SK-N-SH (cell line): ENCODE measurements at regions not wholly inside any gene's neighbourhood (a gene's known extent, or its start where the extent isn't known, plus 50 kb on each side); places are given as distances from the start of the nearest gene placed in this dataset.

Experiments used
- CTCF ChIA-PET: fragments of 300-600, 350-600 bp; formaldehyde crosslinking; extraction: SDS; loops from one replicate; lab custom pipeline; 2021; lab: Yijun Ruan, JAX
- POLR2A ChIA-PET: fragments of 350-600 bp; sonication (Branson Sonifier 250); formaldehyde crosslinking; extraction: SDS; loops from one replicate; lab custom pipeline; 2020; ENCODE audit warnings: antibody characterized with exemption, inconsistent platforms; lab: Yijun Ruan, JAX
- DNase-seq: peaks from one replicate; pipeline ENCODE4 v3.0.0; 2012
- H2AFZ ChIP-seq: fragments of 200-600 bp; sonication (generic); 2 replicates; pipeline ENCODE4 v1.8.1; 2016; ENCODE audit warnings: antibody characterized with exemption, mild to moderate bottlenecking, low read depth
- H3F3A ChIP-seq: fragments of 200-600 bp; sonication (generic); replicated peaks from 2 replicates; pipeline ENCODE3; 2016; ENCODE audit warnings: antibody characterized with exemption, mild to moderate bottlenecking; ENCODE audit not compliant: insufficient read depth
- H3K27ac ChIP-seq, 2 experiments: fragments of 200-500 bp in 1 of 2; fragments of 200-600 bp in 1 of 2; sonication (Bioruptor generic) in 1 of 2; sonication (generic), shearing (Covaris generic) in 1 of 2; 2 replicates each; pipeline versions ENCODE4 v1.5.1 to v1.6.1; 2014 to 2016; ENCODE audit warnings: low read depth in 2 of 2, inconsistent platforms in 1 of 2, low read length in 1 of 2, mild to moderate bottlenecking in 1 of 2, mixed read lengths in 1 of 2
- H3K27me3 ChIP-seq: fragments of 200-600 bp; sonication (generic), shearing (Covaris generic); 2 replicates; pipeline ENCODE4 v1.6.1; 2016; ENCODE audit warnings: mixed run types; ENCODE audit not compliant: insufficient read depth
- H3K36me3 ChIP-seq, 2 experiments: fragments of 200-500 bp in 1 of 2; fragments of 200-600 bp in 1 of 2; sonication (Bioruptor generic) in 1 of 2; sonication (generic) in 1 of 2; replicated peaks in 1 of 2; 2 replicates each; pipeline versions ENCODE3 to v1.5.1; 2014 to 2016; ENCODE audit warnings: low read length in 1 of 2, mild to moderate bottlenecking in 1 of 2; ENCODE audit not compliant: insufficient read depth in 2 of 2, control insufficient read depth in 1 of 2
- H3K4me1 ChIP-seq, 2 experiments: fragments of 200-500 bp in 1 of 2; fragments of 200-600 bp in 1 of 2; sonication (Bioruptor generic) in 1 of 2; sonication (generic), shearing (Covaris generic) in 1 of 2; 2 replicates each; pipeline versions ENCODE4 v1.5.1 to v1.6.1; 2014 to 2016; ENCODE audit warnings: low read depth in 1 of 2, low read length in 1 of 2, mixed run types in 1 of 2; ENCODE audit not compliant: insufficient read depth in 2 of 2, control insufficient read depth in 1 of 2
- H3K4me2 ChIP-seq: fragments of 200-600 bp; sonication (generic), shearing (Covaris generic); 2 replicates; pipeline ENCODE4 v1.6.1; 2017; ENCODE audit warnings: mixed run types
- H3K4me3 ChIP-seq, 2 experiments: fragments of 200-500 bp in 1 of 2; fragments of 200-600 bp in 1 of 2; sonication (Bioruptor generic) in 1 of 2; sonication (generic), shearing (Covaris generic) in 1 of 2; 2 replicates each; pipeline versions ENCODE4 v1.5.1 to v1.8.1; 2014 to 2016; ENCODE audit warnings: low read depth in 2 of 2, inconsistent platforms in 1 of 2, low read length in 1 of 2, mild to moderate bottlenecking in 1 of 2, mixed read lengths in 1 of 2, moderate library complexity in 1 of 2
- H3K79me2 ChIP-seq: fragments of 200-600 bp; sonication (generic); 2 replicates; pipeline ENCODE4 v1.8.1; 2017; ENCODE audit warnings: mild to moderate bottlenecking; ENCODE audit not compliant: insufficient read depth
- H3K9ac ChIP-seq: fragments of 200-600 bp; sonication (generic); 2 replicates; pipeline ENCODE4 v1.6.1; 2017; ENCODE audit warnings: mixed run types
- H3K9me2 ChIP-seq: fragments of 200-600 bp; sonication (generic); 2 replicates; pipeline ENCODE4 v1.6.1; 2017; ENCODE audit warnings: mixed run types
- H3K9me3 ChIP-seq: fragments of 200-600 bp; sonication (generic); 2 replicates; pipeline ENCODE4 v1.6.1; 2017; ENCODE audit warnings: mixed run types, mild to moderate bottlenecking, moderate library complexity
- H4K20me1 ChIP-seq: fragments of 200-600 bp; sonication (generic); 2 replicates; pipeline ENCODE4 v1.6.1; 2017; ENCODE audit warnings: mild to moderate bottlenecking, mixed run types; ENCODE audit not compliant: insufficient read depth
- EP300 ChIP-seq, 2 experiments: IDR thresholded peaks; 2 replicates each; pipeline versions ENCODE4 v1.4.0 to v1.6.1; 2012; ENCODE audit warnings: borderline replicate concordance in 1 of 2, low read depth in 1 of 2, low read length in 1 of 2
- GABPA ChIP-seq: IDR thresholded peaks from 2 replicates; pipeline ENCODE4 v1.4.0; 2012; ENCODE audit warnings: low read depth, mild to moderate bottlenecking
- GATA2 ChIP-seq: sonication (generic); formaldehyde crosslinking; IDR thresholded peaks from 2 replicates; pipeline ENCODE4 v1.5.0; 2020; ENCODE audit warnings: mild to moderate bottlenecking, missing genetic modification reagents
- IRF3 ChIP-seq: fragments of 150-350 bp; IDR thresholded peaks from 2 replicates; pipeline ENCODE4 v1.6.1; 2016; ENCODE audit warnings: mild to moderate bottlenecking, low read depth, low read length
- JUND ChIP-seq: IDR thresholded peaks from 2 replicates; pipeline ENCODE4 v1.4.0; 2012
- MXI1 ChIP-seq: IDR thresholded peaks from 2 replicates; pipeline ENCODE4 v1.6.1; 2012; ENCODE audit warnings: mild to moderate bottlenecking, low read depth, low read length, improper control_type of control experiment
- NFIC ChIP-seq: IDR thresholded peaks from 2 replicates; pipeline ENCODE4 v1.4.0; 2012; ENCODE audit warnings: borderline replicate concordance
- NRF1 ChIP-seq: IDR thresholded peaks from 2 replicates; pipeline ENCODE4 v1.6.1; 2012; ENCODE audit warnings: low read depth, mild to moderate bottlenecking, low read length
- PBX3 ChIP-seq: IDR thresholded peaks from 2 replicates; pipeline ENCODE4; 2012
- POLR2AphosphoS5 ChIP-seq: IDR thresholded peaks from 2 replicates; pipeline ENCODE4 v1.6.1; 2012; ENCODE audit warnings: low read depth, low read length
- RCOR1 ChIP-seq: fragments of 150-350 bp; IDR thresholded peaks from 2 replicates; pipeline ENCODE4 v1.6.1; 2017; ENCODE audit warnings: antibody characterized with exemption, low read length
- REST ChIP-seq: IDR thresholded peaks from 2 replicates; pipeline ENCODE4 v1.6.1; 2012; ENCODE audit warnings: mild to moderate bottlenecking, low read depth, low read length, moderate library complexity
- TAF1 ChIP-seq: IDR thresholded peaks from 2 replicates; pipeline ENCODE4 v1.6.1; 2012; ENCODE audit warnings: low read depth, mild to moderate bottlenecking, low read length, moderate library complexity, borderline replicate concordance
- TCF12 ChIP-seq: IDR thresholded peaks from 2 replicates; pipeline ENCODE4 v1.4.0; 2012
- TEAD4 ChIP-seq: IDR thresholded peaks from 2 replicates; pipeline ENCODE4 v1.4.0; 2012; ENCODE audit warnings: mild to moderate bottlenecking, borderline replicate concordance; ENCODE audit not compliant: insufficient read depth
- USF1 ChIP-seq: IDR thresholded peaks from 2 replicates; pipeline ENCODE4 v1.4.0; 2012; ENCODE audit warnings: low read depth, borderline replicate concordance
- WGBS: methylation state at CpG from one replicate; pipeline ENCODE4 v1.1.6; 2017; ENCODE audit warnings: low lambda C conversion rate; 5-methylcytosine and 5-hydroxymethylcytosine counted together

GRCh38 chr1:209383907-209384709 is 199.4 kb upstream of the CAMK1G start:
- Histone ChIP-seq H3F3A (peaks cover 7% of the 10 kb centered on the region), H4K20me1 (no peaks in the 10 kb centered on the region), H3K4me2 (no peak overlapping the region), H3K9ac (no peak overlapping the region), H3K36me3 (no peaks in the 10 kb centered on the region), H3K9me2 (no peaks in the 10 kb centered on the region), H3K9me3 (no peaks in the 10 kb centered on the region), H3K79me2 (no peaks in the 10 kb centered on the region), H3K4me1 (peaks cover 10 to 25% of the 10 kb centered on the region in 2 experiments), H3K27me3 (no peaks in the 10 kb centered on the region), H3K4me3 (no peak overlapping the region), H2AFZ (no peak overlapping the region; the same call in 1 of the 2 replicates), H3K27ac (peak overlapping the region in 1 of 2 experiments; percentile 83; a peak in 2 of 4 replicates)
- no peak for DNase-seq
- peak; percentile 44 for TF ChIP-seq PBX3
- no peak for TF ChIP-seq TAF1
- no peak for TF ChIP-seq GATA2 (CRISPR knock-in tag)
- TF ChIP-seq EP300 (IDR thresholded peaks at IDR 0.05; ENCODE audit: borderline replicate concordance in 1 of 2, low read depth in 1 of 2, low read length in 1 of 2) = peak in 1 of 2 experiments; percentile 22; a peak in 1 of 4 replicates
- no peak for TF ChIP-seq POLR2AphosphoS5
- TF ChIP-seq TCF12 = peak; percentile 81
- TF ChIP-seq MXI1 = no peak
- TF ChIP-seq TEAD4 = 0 out of 2 replicates have a peak, but pooled peaks have one; percentile 25
- 0 out of 2 replicates have a peak, but pooled peaks have one; percentile 10 for TF ChIP-seq RCOR1
- TF ChIP-seq NFIC = no peak
- ChIA-PET POLR2A (no interaction called here), CTCF (interaction anchor here (0.7 to 3.6 kb wide), 4 partner anchors 8 to 49 kb away, joined by 3 to 12 read pairs (median 4); no protein-coding TSS in a partner anchor)
- 90% methylated on average over 5 of the region's 5 CpGs for WGBS

GRCh38 chr1:209384710-209385550 is 198.6 kb upstream of the CAMK1G start:
- DNase-seq = no peak
- H4K20me1 ChIP-seq = no peaks in the 10 kb centered on the region
- H3K9me2 ChIP-seq = no peaks in the 10 kb centered on the region
- H3K4me3 ChIP-seq = no peak overlapping the region
- POLR2A ChIA-PET = no interaction called here
- peak overlapping the region in 1 of 2 experiments; percentile 83; a peak in 2 of 4 replicates for H3K27ac ChIP-seq
- H3K4me1 ChIP-seq = peaks cover 11 to 29% of the 10 kb centered on the region in 2 experiments
- H3K4me2 ChIP-seq = no peak overlapping the region
- H3K9me3 ChIP-seq = no peaks in the 10 kb centered on the region
- H3K79me2 ChIP-seq = no peaks in the 10 kb centered on the region
- CTCF ChIA-PET = interaction anchor here (0.7 to 3.6 kb wide), 4 partner anchors 9 to 50 kb away, joined by 3 to 12 read pairs (median 4); no protein-coding TSS in a partner anchor
- H3K9ac ChIP-seq = no peak overlapping the region
- H2AFZ ChIP-seq = no peak overlapping the region
- H3K27me3 ChIP-seq = no peaks in the 10 kb centered on the region
- WGBS = 93% methylated on average over 2 of the region's 2 CpGs
- peaks cover 7% of the 10 kb centered on the region for H3F3A ChIP-seq
- H3K36me3 ChIP-seq = no peaks in the 10 kb centered on the region
- no peak for TF ChIP-seq NRF1
- TF ChIP-seq USF1 = no peak
- TF ChIP-seq TAF1 = no peak
- TF ChIP-seq GATA2 (CRISPR knock-in tag) = no peak
- TF ChIP-seq REST = no peak
- no peak for TF ChIP-seq JUND
- no peak for TF ChIP-seq PBX3
- TF ChIP-seq GABPA = no peak
- no peak for TF ChIP-seq IRF3
